ENCODE measurements at regions not wholly inside any gene's neighbourhood (a gene's known extent, or its start where the extent isn't known, plus 50 kb on each side); places are given as distances from the start of the nearest gene placed in this dataset.

DNA sequence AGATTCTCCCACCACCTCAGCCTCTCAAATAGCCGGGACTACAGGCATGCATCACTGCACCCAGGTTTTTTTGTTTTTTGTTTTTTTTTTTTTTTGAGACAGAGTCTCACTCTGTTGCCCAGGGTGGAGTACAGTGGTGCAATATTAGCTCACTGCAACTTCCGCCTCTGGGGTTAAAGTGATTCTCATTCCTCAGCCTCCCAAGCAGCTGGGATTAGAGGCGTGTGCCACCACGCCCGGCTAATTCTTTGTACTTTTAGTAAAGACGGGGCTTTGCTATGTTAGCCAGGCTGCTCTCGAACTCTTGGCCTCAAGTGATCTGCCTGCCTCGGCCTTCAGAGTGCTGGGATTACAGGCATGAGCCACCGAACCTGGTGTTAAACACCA is 107.5 kb upstream of the KIF5B start:
- Histone ChIP-seq H3K27me3 (replicated peaks; ENCODE audit: control insufficient read depth, insufficient read depth, low read length) (no peaks in the 10 kb centered on the region), H3K4me1 (peaks cover 35% of the 10 kb centered on the region), H3K4me3 (ENCODE audit: low read depth, low read length) (no peak overlapping the region), H3K36me3 (ENCODE audit: control insufficient read depth, insufficient read depth, low read length) (no peaks in the 10 kb centered on the region), H3K9me3 (no peaks in the 10 kb centered on the region)
- Mint-ChIP-seq H3K36me3 (ENCODE audit: insufficient read depth, unreplicated experiment) (peaks cover 8% of the 10 kb centered on the region), H3K9me3 (ENCODE audit: unreplicated experiment) (no peaks in the 10 kb centered on the region), H3K27me3 (ENCODE audit: insufficient read depth, unreplicated experiment) (no peaks in the 10 kb centered on the region), H3K4me1 (ENCODE audit: low read depth, unreplicated experiment) (peaks cover 17% of the 10 kb centered on the region), H3K4me3 (ENCODE audit: unreplicated experiment) (no peak overlapping the region), H3K27ac (ENCODE audit: unreplicated experiment) (no peak overlapping the region)
- POLR2A ChIA-PET, result no interaction called here
- CTCF ChIA-PET, result no interaction called here
- TF ChIP-seq, protein P1, sequence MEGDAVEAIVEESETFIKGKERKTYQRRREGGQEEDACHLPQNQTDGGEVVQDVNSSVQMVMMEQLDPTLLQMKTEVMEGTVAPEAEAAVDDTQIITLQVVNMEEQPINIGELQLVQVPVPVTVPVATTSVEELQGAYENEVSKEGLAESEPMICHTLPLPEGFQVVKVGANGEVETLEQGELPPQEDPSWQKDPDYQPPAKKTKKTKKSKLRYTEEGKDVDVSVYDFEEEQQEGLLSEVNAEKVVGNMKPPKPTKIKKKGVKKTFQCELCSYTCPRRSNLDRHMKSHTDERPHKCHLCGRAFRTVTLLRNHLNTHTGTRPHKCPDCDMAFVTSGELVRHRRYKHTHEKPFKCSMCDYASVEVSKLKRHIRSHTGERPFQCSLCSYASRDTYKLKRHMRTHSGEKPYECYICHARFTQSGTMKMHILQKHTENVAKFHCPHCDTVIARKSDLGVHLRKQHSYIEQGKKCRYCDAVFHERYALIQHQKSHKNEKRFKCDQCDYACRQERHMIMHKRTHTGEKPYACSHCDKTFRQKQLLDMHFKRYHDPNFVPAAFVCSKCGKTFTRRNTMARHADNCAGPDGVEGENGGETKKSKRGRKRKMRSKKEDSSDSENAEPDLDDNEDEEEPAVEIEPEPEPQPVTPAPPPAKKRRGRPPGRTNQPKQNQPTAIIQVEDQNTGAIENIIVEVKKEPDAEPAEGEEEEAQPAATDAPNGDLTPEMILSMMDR (IDR thresholded peaks at IDR 0.05; ENCODE audit: insufficient read depth in 1 of 2, low read depth in 1 of 2, low read length in 1 of 2, severe bottlenecking in 1 of 2, unreplicated experiment in 1 of 2), result no peak
- no TSS peak for BruUV-seq (replicated peaks)
- DNase-seq, result peak; percentile 57 to 74
- intact Hi-C loops (cut with micrococcal nuclease; ENCODE audit: unreplicated experiment), result loop anchor here (1.0 kb wide), 1 partner anchor 8 kb away; no protein-coding TSS in a partner anchor

DNA sequence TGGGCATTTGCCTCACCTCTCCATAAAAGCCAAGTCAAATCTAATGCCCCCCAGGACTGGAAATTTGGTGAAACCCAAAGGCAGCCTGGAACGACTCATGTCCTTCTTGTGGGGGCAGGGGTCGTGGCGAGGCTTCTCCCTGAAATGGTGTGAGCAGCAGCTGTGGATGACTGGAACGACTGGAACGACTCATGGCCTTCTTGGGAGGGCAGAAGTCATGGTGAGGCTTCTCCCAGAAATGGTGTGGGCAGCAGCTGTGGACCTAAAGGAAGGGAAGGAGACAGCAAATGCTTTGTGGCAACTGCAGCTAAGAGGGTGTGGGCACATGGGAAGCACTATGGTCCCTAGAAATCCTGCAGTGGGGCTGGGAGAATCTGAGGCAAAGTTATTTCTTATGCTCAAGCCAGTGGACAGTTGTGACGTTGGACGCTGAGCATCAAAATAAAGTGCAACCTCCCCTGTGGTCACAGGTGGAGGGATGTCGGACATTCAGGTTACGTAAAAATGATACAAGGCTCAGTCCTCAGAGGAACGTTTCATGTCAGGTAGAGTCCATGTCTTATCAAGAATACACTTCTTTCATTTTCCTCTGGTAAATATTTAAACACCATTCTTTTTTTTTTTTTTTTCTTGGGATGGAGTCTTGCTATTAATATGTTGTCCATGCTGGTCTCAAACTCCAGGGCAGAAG is 107.0 kb upstream of the KIF5B start:
- DNase-seq, result peak; percentile 45 to 48
- CTCF ChIA-PET, result no interaction called here
- H3K9me3 ChIP-seq, result no peaks in the 10 kb centered on the region
- Mint-ChIP-seq H3K36me3 (ENCODE audit: insufficient read depth, unreplicated experiment) (peaks cover 8% of the 10 kb centered on the region), H3K4me3 (ENCODE audit: unreplicated experiment) (no peak overlapping the region), H3K4me1 (ENCODE audit: low read depth, unreplicated experiment) (peaks cover 17% of the 10 kb centered on the region), H3K9me3 (ENCODE audit: unreplicated experiment) (no peaks in the 10 kb centered on the region), H3K27me3 (ENCODE audit: insufficient read depth, unreplicated experiment) (no peaks in the 10 kb centered on the region), H3K27ac (ENCODE audit: unreplicated experiment) (peak overlapping the region; percentile 42)
- H3K4me1 ChIP-seq, result peaks cover 35% of the 10 kb centered on the region
- BruUV-seq (replicated peaks), result no TSS peak
- TF ChIP-seq, protein P1 (IDR thresholded peaks at IDR 0.05; ENCODE audit: insufficient read depth in 1 of 2, low read depth in 1 of 2, low read length in 1 of 2, severe bottlenecking in 1 of 2, unreplicated experiment in 1 of 2), result no peak
- H3K36me3 ChIP-seq (ENCODE audit: control insufficient read depth, insufficient read depth, low read length), result no peaks in the 10 kb centered on the region
- no peaks in the 10 kb centered on the region for H3K27me3 ChIP-seq (replicated peaks; ENCODE audit: control insufficient read depth, insufficient read depth, low read length)
- POLR2A ChIA-PET, result no interaction called here
- no peak overlapping the region for H3K4me3 ChIP-seq (ENCODE audit: low read depth, low read length)
- intact Hi-C loops (cut with micrococcal nuclease; ENCODE audit: unreplicated experiment), result loop anchor here (1.0 kb wide), 1 partner anchor 8 kb away; no protein-coding TSS in a partner anchor

DNA sequence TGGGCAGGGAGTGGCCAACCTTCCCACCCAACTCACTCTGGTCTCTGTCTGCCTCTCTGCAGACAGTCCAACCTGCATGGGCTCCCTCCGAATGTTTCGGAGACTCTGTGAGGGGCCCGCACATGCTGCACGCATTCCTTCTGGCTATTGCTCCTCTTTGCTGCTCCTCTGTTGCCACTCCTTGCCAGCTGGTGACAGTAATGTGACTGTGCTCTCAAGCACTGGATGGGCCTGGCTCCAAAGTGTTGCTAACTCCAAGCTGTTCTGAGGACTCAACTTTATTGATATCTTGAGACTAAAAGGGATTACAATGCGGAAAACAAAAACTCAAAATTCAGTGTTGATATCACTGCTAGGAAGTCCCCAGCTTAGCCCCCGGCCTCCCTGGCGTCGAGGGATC is 105.4 kb upstream of the KIF5B start:
- intact Hi-C loops (cut with micrococcal nuclease; ENCODE audit: unreplicated experiment), result no loop called here
- H3K27ac Mint-ChIP-seq (ENCODE audit: unreplicated experiment), result no peak overlapping the region
- CTCF ChIA-PET, result no interaction called here
- H3K4me1 ChIP-seq, result peaks cover 32% of the 10 kb centered on the region
- H3K9me3 Mint-ChIP-seq (ENCODE audit: unreplicated experiment), result no peaks in the 10 kb centered on the region
- no TSS peak for BruUV-seq (replicated peaks)
- no peaks in the 10 kb centered on the region for H3K9me3 ChIP-seq
- no peak for DNase-seq
- H3K4me3 Mint-ChIP-seq (ENCODE audit: unreplicated experiment), result no peak overlapping the region
- peaks cover 8% of the 10 kb centered on the region for H3K36me3 Mint-ChIP-seq (ENCODE audit: insufficient read depth, unreplicated experiment)
- POLR2A ChIA-PET, result interaction anchor here (0.5 kb wide), 1 partner anchor 121 kb away, joined by 3 read pairs; no protein-coding TSS in a partner anchor
- H3K4me3 ChIP-seq (ENCODE audit: low read depth, low read length), result no peak overlapping the region
- H3K36me3 ChIP-seq (ENCODE audit: control insufficient read depth, insufficient read depth, low read length), result no peaks in the 10 kb centered on the region
- H3K27me3 Mint-ChIP-seq (ENCODE audit: insufficient read depth, unreplicated experiment), result no peaks in the 10 kb centered on the region
- H3K27me3 ChIP-seq (replicated peaks; ENCODE audit: control insufficient read depth, insufficient read depth, low read length), result no peaks in the 10 kb centered on the region
- TF ChIP-seq, protein P1 (IDR thresholded peaks at IDR 0.05; ENCODE audit: insufficient read depth in 1 of 2, low read depth in 1 of 2, low read length in 1 of 2, severe bottlenecking in 1 of 2, unreplicated experiment in 1 of 2), result no peak
- H3K4me1 Mint-ChIP-seq (ENCODE audit: low read depth, unreplicated experiment), result peaks cover 17% of the 10 kb centered on the region

Measured in Caco-2 (cell line).